PFSK-1 (cell line): ENCODE measurements at regions not wholly inside any gene's neighbourhood (a gene's known extent, or its start where the extent isn't known, plus 50 kb on each side); places are given as distances from the start of the nearest gene placed in this dataset.

ENCODE experiments used
- POLR2AphosphoS5 ChIP-seq: IDR thresholded peaks from 2 replicates; pipeline ENCODE4 v1.6.1; 2012; ENCODE audit warnings: low read depth, mild to moderate bottlenecking, control low read depth, low read length, moderate library complexity
- TAF1 ChIP-seq: IDR thresholded peaks from 2 replicates; pipeline ENCODE4 v1.6.1; 2012; ENCODE audit warnings: low read length, control low read depth, borderline replicate concordance; ENCODE audit not compliant: insufficient read depth

DNA sequence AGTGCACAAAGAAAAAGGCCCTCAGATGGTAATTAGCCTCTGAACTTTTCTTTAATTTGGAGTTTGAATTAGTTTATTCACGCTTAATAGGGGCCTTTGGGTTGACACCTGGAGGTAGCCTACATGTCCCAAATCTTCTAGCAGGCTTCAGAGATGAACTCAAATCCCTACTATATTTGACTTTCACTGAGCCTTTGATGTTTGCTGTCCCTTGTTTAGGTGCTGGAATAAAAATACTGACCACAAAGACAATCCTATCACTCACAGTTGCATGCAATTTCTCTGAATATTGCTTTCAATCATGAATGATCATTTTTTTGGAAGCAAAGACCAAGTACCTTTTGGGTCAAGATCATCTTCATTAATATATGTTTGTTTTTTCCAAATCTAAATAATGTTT is 564.0 kb upstream of the FANCL start:
- no peak for TF ChIP-seq TAF1
- no peak for TF ChIP-seq POLR2AphosphoS5
